Endodermal cell (in vitro differentiated cells): ENCODE measurements at regions not wholly inside any gene's neighbourhood (a gene's known extent, or its start where the extent isn't known, plus 50 kb on each side); places are given as distances from the start of the nearest gene placed in this dataset.

ENCODE experiments used
- DNase-seq: peaks from one replicate; pipeline ENCODE4 v3.0.0-alpha.2; 2017
- H3K27ac ChIP-seq: 2 replicates; pipeline ENCODE4 v1.5.1; 2013; ENCODE audit warnings: mild to moderate bottlenecking, low read depth, low read length, moderate library complexity
- H3K27me3 ChIP-seq: 2 replicates; pipeline ENCODE4 v1.6.1; 2013; ENCODE audit warnings: mild to moderate bottlenecking, low read length, moderate library complexity; ENCODE audit not compliant: insufficient read depth, control insufficient read depth, poor library complexity, severe bottlenecking
- H3K36me3 ChIP-seq: 2 replicates; pipeline ENCODE4 v1.7.0; 2013; ENCODE audit warnings: mild to moderate bottlenecking, low read length, moderate library complexity; ENCODE audit not compliant: control insufficient read depth, insufficient read depth
- H3K4me1 ChIP-seq: one replicate; pipeline ENCODE4 v1.7.0; 2013; ENCODE audit warnings: low read length; ENCODE audit not compliant: control insufficient read depth, insufficient read depth
- H3K4me3 ChIP-seq: 2 replicates; pipeline ENCODE4 v1.5.1; 2013; ENCODE audit warnings: mild to moderate bottlenecking, low read length, moderate library complexity
- H3K9ac ChIP-seq: 2 replicates; pipeline ENCODE4 v1.6.1; 2013; ENCODE audit warnings: mild to moderate bottlenecking, low read length, moderate library complexity; ENCODE audit not compliant: poor library complexity, severe bottlenecking; ENCODE audit errors: extremely low read depth
- H3K9me3 ChIP-seq: 2 replicates; pipeline ENCODE4 v1.6.1; 2013; ENCODE audit warnings: mild to moderate bottlenecking, low read length, moderate library complexity; ENCODE audit not compliant: control insufficient read depth
- H3K27ac Mint-ChIP-seq: 2 replicates; pipeline ENCODE4 v1.8.0; 2020; ENCODE audit warnings: mixed read lengths
- H3K27me3 Mint-ChIP-seq: 2 replicates; pipeline ENCODE4 v1.8.0; 2021; ENCODE audit warnings: mild to moderate bottlenecking, mixed read lengths; ENCODE audit not compliant: insufficient read depth
- H3K36me3 Mint-ChIP-seq: 2 replicates; pipeline ENCODE4 v1.8.0; 2020; ENCODE audit warnings: low read depth, mixed read lengths
- H3K4me1 Mint-ChIP-seq: 2 replicates; pipeline ENCODE4 v1.8.0; 2020; ENCODE audit warnings: mixed read lengths
- H3K4me3 Mint-ChIP-seq: 2 replicates; pipeline ENCODE4 v1.8.0; 2020; ENCODE audit warnings: mild to moderate bottlenecking, moderate library complexity, mixed read lengths
- H3K9me3 Mint-ChIP-seq: 2 replicates; pipeline ENCODE4 v1.8.0; 2020; ENCODE audit warnings: mild to moderate bottlenecking, mixed read lengths
- WGBS, 2 experiments: methylation state at CpG; one replicate each; pipeline versions ENCODE4 v1.1.5 to v1.1.7; 2013; ENCODE audit warnings: missing lambda C conversion rate in 2 of 2, mixed read lengths in 1 of 2; ENCODE audit not compliant: insufficient coverage in 1 of 2, insufficient read length in 1 of 2; 5-methylcytosine and 5-hydroxymethylcytosine counted together
- TF ChIP-seq, protein P1 (sequence below): fragments of 200-600 bp; sonication (generic); conservative IDR thresholded peaks from 2 replicates; pipeline ENCODE4 v1.5.0; 2021; ENCODE audit warnings: antibody characterized with exemption, mild to moderate bottlenecking

DNA sequence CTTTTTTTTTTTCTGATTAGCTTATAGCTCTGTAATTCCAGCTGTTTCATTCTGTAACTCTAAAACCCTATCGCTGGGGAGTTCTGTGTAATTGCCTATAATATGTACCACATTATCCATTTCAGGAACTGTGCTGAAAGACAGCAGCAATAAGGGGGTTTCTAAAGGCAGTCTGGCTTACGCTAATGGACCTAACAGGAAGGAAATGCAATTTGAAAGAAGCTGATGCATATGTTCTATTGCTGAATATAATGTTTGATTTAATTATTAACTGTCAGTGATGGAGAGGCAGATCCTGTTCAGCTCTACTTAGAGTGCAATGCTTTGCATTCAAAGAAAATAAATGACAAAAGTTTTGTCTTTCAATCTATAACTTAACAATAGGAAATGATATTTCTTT is 209.4 kb upstream of the SNX7 start:
- TF ChIP-seq, protein P1, sequence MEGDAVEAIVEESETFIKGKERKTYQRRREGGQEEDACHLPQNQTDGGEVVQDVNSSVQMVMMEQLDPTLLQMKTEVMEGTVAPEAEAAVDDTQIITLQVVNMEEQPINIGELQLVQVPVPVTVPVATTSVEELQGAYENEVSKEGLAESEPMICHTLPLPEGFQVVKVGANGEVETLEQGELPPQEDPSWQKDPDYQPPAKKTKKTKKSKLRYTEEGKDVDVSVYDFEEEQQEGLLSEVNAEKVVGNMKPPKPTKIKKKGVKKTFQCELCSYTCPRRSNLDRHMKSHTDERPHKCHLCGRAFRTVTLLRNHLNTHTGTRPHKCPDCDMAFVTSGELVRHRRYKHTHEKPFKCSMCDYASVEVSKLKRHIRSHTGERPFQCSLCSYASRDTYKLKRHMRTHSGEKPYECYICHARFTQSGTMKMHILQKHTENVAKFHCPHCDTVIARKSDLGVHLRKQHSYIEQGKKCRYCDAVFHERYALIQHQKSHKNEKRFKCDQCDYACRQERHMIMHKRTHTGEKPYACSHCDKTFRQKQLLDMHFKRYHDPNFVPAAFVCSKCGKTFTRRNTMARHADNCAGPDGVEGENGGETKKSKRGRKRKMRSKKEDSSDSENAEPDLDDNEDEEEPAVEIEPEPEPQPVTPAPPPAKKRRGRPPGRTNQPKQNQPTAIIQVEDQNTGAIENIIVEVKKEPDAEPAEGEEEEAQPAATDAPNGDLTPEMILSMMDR = no peak
- H3K27ac Mint-ChIP-seq = no peak overlapping the region
- no peak overlapping the region for H3K4me3 ChIP-seq
- no peaks in the 10 kb centered on the region for H3K27me3 Mint-ChIP-seq
- H3K9me3 Mint-ChIP-seq = no peaks in the 10 kb centered on the region
- DNase-seq = no peak
- H3K4me3 Mint-ChIP-seq = no peak overlapping the region
- H3K27me3 ChIP-seq = no peaks in the 10 kb centered on the region
- H3K4me1 ChIP-seq = no peaks in the 10 kb centered on the region
- 99 to 100% methylated on average over 1 to 2 of the region's 2 CpGs for WGBS, 2 experiments
- no peaks in the 10 kb centered on the region for H3K36me3 ChIP-seq
- H3K4me1 Mint-ChIP-seq = peaks cover 5% of the 10 kb centered on the region
- H3K27ac ChIP-seq = no peak overlapping the region
- no peaks in the 10 kb centered on the region for H3K36me3 Mint-ChIP-seq
- H3K9me3 ChIP-seq = no peaks in the 10 kb centered on the region
- no peak overlapping the region for H3K9ac ChIP-seq

DNA sequence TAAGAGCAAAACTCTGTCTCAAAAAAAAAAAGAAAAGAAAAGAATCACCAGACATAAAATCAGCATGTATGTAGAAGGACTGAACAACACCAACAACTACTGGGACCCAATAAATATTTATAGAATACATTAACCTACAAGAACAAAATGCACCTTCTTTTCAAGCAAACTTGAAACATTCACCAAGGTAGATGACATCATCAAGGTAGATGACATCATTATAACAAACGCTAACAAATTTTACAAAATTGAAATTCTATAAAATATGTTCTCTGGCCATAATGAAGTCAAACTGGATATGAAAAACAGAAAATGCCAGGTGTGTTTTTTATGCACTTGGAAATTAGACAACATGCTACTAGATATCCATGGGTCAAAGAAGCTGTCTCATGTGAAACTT is 220.2 kb upstream of the SNX7 start:
- H3K36me3 Mint-ChIP-seq = no peaks in the 10 kb centered on the region
- Histone ChIP-seq H3K4me1 (no peaks in the 10 kb centered on the region), H3K4me3 (no peak overlapping the region), H3K27ac (no peak overlapping the region), H3K36me3 (no peaks in the 10 kb centered on the region), H3K9ac (no peak overlapping the region), H3K9me3 (no peaks in the 10 kb centered on the region), H3K27me3 (no peaks in the 10 kb centered on the region)
- DNase-seq = no peak
- no peak overlapping the region for H3K4me3 Mint-ChIP-seq
- 86% methylated on average over 1 of the region's 1 CpG; no CpG with 5 or more reads in 1 of the 2 experiments for WGBS, 2 experiments
- TF ChIP-seq, protein P1 = no peak
- no peaks in the 10 kb centered on the region for H3K27me3 Mint-ChIP-seq
- peaks cover 6% of the 10 kb centered on the region for H3K4me1 Mint-ChIP-seq
- H3K27ac Mint-ChIP-seq = no peak overlapping the region
- no peaks in the 10 kb centered on the region for H3K9me3 Mint-ChIP-seq

DNA sequence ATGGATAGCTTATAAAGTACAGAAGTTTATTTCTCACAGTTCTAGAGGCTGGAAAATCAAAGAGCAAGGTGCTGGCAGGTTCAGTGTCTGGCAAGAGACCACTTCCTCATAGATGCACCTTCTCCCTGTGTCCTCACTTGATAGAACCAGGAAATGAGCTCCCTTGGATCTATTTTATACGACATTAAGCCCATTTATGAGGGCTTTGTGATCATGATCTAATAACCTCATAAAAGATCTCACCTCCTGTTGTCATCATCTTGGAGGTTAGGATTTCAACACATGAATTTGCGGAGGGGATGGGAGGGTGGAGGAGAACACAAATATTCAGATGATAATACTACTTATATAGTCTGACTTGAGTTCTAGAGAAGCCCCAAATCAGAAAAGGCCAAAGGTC is 222.1 kb upstream of the SNX7 start:
- H3K27me3 Mint-ChIP-seq = no peaks in the 10 kb centered on the region
- Histone ChIP-seq H3K4me3 (no peak overlapping the region), H3K9me3 (no peaks in the 10 kb centered on the region), H3K27me3 (no peaks in the 10 kb centered on the region), H3K36me3 (no peaks in the 10 kb centered on the region), H3K9ac (no peak overlapping the region), H3K4me1 (no peaks in the 10 kb centered on the region), H3K27ac (no peak overlapping the region)
- H3K27ac Mint-ChIP-seq = no peak overlapping the region
- H3K9me3 Mint-ChIP-seq = no peaks in the 10 kb centered on the region
- no peaks in the 10 kb centered on the region for H3K36me3 Mint-ChIP-seq
- WGBS, 2 experiments = 89 to 100% methylated on average over 1 of the region's 2 CpGs
- DNase-seq = no peak
- H3K4me3 Mint-ChIP-seq = no peak overlapping the region
- TF ChIP-seq, protein P1 = no peak
- peaks cover 6% of the 10 kb centered on the region for H3K4me1 Mint-ChIP-seq
